Stimulated activated CD4-positive, alpha-beta T cell treated with anti-CD3 and anti-CD28 coated beads, Interleukin-2, amount 100 ng/mL, for 24 hours (primary cell): ENCODE measurements at regions not wholly inside any gene's neighbourhood (a gene's known extent, or its start where the extent isn't known, plus 50 kb on each side); places are given as distances from the start of the nearest gene placed in this dataset.

Source experiments
- DNase-seq, 2 donors: peaks; one replicate each; pipeline ENCODE4 v3.0.0-alpha.2; 2020

DNA sequence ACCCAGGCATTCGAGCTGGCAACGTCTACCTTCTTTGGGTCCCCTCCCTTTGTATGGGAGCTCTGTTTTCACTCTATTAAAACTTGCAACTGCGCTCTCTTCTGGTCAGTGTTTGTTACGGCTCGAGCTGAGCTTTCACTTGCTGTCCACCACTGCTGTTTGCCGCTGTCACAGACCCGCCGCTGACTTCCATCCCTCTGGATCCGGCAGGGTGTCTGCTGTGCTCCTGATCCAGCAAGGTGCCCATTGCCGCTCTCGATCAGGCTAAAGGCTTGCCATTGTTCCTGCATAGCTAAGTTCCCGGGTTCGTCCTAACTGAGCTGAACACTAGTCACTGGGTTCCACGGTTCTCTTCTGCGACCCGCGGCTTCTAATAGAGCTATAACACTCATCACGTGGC, 183.5 kb upstream of the GALNTL6 start:
- no peak for DNase-seq

DNA sequence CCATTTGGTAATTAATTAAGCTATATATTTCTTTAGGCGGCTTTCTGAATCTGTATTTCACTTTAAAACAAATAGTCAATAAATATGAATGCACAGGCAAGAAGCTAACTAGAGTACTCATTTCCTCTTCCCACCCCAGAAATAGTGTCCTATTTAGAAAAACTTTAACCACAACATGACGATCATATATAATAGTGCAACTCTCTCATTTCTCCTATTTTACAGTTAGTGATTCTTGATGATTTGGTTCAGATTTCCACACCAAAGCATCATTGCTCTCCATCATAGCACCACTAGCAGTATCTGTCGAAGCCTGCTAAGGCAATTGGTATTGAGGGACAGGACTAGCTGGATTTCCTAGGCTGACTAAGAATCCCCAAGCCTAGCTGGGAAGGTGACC, 184.0 kb upstream of the GALNTL6 start:
- DNase-seq, result no peak

DNA sequence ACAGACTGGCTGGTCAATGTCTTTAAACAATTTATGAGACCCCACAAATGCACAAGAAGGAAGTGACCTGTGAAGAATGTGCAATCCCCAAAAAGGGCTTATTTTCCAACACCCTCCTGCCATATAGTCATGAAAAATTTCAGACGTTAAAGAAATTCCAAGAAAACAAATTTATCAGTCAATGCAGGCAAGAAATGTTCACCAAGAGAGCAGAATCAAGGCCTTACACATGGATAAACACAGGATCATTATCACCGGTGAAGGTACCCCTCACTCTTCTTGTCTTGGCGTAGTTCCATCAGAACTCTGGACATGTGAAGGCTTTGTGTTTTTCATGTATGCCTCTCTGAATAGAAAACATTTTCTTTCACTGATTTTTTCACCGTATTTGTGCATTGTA, 186.7 kb upstream of the GALNTL6 start:
- no peak for DNase-seq

DNA sequence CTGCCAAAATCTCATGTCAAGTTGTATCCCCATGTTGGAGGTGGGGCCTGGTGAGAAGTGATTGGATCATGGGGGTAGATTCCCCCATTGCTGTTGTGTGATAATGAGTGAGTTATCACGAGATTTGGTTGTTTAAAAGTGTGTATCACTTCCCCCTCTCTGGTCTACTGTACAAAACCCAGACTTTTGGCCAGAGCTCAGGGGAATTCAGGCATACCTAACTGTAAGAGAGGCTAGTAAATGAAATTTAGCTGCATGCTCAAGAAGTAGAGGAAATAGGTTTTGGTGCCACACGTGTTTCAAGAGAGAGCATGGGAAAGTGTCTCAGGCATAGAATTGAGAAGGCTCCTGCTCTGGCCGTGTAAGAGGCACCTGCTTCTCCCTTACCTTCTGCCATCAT, 190.5 kb upstream of the GALNTL6 start:
- no peak for DNase-seq

DNA sequence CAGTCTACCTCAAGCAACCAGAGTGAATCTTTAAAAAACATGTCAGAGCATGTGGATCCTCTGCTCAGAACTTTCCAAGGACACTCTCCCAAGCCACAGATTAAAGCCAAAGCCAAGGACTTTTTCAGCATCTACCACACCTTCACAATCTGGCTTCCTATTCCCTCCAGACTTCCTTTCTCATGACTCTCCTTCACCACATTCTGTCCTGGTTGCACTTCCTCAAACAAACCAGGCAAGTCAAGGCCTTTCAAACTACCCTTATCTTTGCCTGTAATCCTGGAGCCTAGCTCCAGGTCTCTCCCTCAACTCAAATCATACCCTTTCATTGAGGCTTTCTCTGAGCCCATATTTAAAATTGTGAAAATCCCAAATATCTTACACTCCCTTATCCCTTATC, 191.6 kb upstream of the GALNTL6 start:
- DNase-seq, result no peak

DNA sequence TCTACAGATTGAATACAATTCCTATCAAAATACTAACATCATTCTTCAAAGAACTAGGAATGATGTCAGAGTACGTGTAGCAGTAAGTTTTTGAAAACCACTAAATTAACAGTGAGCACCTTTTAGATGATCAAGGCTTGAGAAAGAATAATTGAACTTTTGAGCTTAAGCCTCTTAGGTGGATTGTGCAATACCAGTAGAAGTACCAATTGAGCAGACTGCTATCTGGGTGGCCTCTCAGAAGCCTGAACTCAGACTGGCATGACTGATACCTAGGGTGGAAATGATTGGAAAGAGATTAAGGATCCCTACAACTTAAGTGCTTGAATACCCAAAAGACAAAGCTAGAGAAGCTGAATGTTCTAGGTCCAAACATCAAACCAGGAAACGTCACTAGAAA, 200.3 kb upstream of the GALNTL6 start:
- DNase-seq, result no peak

DNA sequence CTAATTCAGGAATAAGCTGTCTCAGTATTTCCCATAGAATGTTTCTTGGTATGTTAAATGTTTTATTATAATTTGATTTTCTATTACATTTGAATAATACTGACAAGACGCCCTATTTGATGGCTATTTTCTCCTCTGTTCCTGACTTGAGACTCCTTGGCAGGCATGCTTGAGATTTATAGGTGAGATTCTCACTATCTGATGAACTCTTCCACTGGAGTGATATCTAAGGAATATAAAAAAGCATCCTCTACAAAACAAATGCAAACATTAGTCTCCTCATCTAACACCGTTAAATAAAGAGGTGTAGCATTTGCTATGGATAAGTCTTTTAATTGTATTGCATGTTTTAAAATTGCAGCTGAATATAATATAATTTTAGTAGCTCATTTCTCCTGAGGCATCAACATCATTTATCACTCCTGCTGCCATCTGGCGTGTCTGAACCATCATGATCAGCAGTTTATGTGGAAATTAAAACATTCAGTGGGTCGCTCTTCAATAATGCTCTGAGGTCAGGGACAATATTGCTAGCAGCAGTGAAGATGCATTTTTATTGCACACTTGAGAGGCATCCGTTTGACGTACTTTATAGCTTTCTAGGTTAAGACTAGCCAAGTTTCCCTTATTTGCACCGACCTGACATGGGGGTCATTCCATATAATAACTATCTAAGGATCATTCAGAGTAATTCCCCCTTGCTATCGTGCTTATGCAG, 210.4 kb upstream of the GALNTL6 start:
- no peak for DNase-seq

DNA sequence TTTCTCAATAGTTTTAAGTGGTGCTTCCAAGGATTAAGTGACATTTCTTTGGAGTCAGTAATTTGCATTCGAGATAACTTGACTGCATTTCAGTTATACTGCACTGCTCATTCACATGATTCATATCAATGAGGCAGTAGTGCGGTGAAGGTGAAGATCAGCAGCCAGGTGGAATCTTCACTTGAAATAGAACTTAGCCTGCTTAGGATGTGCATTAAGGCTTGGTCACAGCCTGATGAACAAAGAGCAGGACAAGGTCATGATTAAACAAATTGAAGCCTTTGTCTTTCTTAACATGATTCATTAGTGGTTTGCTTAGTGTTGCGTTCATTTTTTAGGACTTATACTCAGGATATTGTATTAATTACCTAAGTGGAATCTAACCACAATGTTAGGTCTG, 212.1 kb upstream of the GALNTL6 start:
- no peak for DNase-seq

DNA sequence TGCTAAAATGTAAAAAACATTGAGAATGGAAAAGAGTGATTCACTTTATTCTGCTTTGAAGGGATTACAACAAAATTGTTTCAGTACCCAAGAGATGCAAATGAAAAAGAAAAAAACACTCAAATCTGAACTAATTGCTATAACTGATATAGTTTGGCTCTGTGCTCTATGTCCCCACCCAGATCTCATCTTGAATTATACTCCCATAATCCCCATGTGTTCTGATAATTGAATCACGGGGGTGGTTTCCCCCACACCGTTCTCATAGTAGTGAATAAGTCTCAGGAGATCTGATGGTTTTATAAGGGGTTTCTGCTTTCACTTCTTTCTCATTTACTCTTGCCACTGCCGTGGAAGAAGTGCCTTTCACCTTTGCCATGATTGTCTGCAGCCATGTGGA, 213.6 kb upstream of the GALNTL6 start:
- no peak for DNase-seq

DNA sequence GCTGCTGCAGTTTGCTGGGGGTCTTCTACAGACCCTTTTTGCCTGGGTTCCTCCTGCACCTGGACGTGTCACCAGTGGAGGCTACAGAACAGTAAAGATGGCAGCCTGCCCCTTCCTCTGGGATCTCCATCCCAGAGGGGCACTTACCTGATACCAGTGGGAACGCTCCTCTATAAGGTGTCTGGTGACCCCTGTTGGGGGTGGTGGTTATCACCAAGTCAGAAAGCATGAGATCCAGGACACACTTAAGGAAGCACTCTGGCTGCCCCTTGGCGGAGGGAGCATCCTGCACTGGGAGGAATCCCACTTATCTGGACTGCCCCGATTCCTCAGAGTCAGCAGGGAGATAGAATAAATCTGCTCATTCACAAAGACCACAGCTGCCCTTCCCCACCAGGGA, 218.9 kb upstream of the GALNTL6 start:
- no peak for DNase-seq

DNA sequence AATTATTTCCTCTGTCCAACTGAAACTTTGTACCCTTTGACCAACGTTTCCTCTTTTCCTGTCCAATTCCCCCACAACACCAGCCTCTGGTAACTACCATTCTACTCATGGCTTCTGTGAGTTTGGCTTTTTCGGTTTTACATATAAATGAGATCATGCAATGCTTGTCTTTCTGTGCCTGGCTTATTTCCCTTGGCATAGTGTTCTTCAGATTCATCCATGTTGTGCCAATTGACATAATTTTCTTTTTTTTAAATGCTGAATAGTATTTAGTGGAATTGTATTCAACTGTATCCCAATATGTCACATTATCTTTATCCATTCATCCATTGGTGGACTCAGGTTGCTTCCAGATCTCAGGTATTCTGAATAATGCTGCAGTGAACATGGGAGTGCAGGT, 222.5 kb upstream of the GALNTL6 start:
- no peak for DNase-seq

DNA sequence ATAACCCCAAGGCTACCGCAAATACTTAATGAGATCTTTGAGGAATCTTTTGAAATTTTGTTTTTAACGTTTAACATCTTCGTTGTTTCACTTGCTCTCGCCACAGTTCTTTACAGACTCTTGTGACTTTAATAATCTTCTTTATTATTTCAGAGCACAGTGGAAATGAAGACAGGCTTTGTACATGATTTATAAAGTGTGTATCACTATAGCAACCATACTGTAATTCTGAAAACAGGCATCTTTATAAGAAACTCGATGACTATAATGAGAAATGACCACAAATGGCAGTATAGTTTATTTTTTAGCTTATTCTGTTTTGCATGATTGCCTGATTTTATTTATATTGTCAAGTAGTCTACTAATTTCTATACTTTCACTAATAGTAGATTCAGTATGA, 224.4 kb upstream of the GALNTL6 start:
- no peak for DNase-seq

DNA sequence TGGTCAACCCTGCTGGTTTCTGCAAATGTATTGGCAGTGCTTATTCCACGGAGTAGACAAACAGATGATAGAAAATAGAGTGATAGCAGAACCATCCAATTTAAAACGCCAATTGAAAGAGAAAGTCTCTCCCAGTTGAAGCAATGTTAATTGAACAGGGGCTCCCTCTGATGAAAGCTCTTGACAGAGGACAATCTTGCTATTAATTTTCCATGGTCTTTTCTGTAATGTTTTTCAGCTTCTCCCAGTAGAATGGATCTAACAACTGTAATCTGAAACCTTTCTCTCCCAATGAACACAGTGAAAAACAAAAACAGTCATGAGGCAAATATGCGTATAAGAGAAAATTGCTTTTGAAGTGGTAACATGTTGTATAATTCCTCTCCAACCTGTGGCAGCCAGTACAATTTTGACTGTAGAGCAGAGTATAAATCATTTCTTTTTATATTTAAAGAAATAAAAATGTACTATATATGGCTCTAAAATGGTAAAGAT, 225.1 kb upstream of the GALNTL6 start:
- no peak for DNase-seq

DNA sequence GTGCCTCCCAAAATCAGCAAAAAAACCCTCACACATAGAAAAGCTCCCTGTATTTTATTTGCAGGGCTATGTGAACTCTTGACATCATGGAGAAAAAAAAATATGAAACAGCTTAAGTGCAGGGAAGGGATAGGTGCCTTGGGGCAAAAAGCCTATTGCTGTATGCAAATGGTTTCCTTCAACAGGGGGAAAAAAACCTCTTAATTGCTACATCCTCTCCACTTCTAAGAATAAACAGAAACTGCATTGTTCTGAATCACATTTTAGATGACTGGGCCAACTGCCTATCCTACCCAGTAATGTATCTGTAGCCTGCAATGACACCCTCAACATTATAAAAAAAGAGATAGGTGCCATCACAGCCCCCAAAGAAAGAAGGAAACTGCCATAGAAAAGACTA, 229.4 kb upstream of the GALNTL6 start:
- no peak for DNase-seq

DNA sequence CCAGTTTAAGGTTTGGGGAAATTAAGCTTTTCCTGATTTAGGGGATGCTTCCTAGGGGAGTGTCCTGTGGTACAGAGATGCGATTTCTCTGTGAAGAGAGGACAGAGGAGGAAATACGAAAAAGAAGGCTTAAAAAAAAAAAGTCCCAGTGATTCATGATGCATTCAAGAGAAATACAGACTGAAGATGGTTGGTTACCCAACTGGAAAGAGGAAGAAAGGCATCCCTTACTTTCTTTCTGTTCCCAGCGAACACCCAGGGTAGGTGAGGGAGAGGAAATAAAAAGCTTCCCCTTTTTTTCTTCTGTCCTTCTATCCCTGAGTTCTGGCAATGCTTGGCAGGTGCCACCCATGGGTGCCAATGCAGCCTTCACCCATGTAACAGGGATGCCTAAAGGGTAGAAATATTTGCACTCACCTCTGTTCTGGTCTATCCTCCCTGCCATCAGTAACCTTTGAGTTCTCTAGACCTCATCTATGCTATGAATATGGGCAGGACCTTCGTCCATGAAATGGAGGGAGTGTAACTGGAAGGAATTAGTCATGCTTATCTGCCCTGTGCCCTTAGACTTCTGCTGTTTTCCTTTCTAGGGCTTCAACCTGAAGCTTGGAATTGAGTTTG, 230.1 kb upstream of the GALNTL6 start:
- DNase-seq, result no peak

DNA sequence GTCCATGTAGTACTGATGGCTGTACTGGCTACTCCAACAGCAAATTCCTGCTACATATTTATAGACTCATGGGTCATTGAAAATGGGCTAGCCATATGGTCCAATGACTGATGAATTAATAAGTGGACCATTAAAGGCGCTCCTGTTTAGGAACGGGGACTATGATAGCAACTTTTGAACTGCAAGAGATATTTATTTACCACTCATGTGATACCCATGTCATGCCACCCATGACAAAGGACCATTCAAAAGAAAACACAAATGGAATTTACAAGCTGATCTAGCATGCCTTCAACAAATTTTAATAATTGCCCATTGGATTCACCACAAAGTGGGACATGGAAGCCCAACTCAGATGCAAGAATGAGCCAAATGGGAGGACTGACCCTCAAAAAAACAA, 240.0 kb upstream of the GALNTL6 start:
- no peak for DNase-seq

DNA sequence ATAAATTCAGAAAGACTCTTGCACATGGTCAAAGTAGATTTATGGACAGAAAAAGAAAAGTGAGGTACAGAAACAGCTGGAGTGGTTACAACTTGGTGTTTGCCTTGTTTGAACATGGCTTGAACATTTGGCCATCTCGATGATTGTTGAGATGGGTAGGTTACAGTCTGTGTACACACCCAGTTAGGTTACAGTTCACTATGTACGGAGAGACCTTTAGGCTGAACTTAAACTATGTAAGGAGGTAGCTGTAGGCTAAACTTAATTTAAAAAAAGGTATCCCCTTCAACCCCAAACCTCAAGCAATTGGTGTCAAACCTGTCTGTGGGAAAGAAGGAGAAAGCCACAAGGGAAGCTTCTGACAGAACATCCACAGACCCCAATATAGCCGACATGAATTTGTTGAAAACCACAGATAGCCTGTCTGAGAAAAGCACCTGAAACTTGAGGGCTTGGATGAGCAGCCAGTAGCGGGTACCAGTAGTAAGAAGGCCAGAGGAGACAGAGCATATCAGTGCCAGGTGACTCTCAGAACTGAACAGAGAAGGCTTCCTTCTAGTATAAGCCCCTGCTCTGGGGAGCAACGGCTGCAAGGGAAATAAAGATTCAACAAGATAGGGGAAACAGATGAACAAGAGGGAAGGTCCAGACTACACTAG, 247.9 kb upstream of the GALNTL6 start:
- DNase-seq, result no peak

DNA sequence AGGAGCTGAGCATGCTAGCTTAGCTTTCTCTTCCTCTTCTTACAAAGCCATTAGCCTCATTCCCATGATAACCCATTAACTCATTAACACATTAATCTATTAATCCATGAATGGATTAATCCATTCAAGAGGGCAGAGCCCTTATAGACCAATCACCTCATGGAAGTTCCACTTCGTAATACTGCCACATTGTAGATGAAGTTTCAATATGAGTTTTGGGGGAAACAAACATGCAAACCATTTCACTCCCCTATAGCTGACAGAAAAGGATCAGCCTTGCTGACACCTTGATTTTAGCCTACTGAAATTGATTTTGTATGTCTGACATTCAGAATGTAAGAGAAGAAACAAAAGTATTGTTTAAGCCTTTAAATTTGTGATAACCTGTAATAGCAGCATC, 251.8 kb upstream of the GALNTL6 start:
- DNase-seq, result no peak

DNA sequence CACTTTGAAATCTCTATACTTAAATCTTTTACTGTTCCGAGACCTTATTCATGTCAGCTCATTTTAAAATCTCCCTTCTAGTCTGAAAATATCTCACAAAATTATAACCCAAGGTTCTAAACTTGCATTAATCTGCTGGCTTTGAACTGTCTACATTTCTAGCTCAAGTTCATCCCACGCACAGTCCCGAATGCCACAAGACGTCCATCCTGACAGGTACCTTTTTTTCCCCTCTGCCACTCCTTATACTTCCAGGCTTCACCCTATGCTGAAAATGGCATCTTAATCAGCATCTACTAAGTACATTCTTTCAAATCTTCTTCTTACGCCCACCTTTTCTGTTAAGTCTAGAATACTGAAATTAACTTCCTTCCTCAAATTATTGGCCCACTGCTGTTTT, 259.2 kb upstream of the GALNTL6 start:
- no peak for DNase-seq

DNA sequence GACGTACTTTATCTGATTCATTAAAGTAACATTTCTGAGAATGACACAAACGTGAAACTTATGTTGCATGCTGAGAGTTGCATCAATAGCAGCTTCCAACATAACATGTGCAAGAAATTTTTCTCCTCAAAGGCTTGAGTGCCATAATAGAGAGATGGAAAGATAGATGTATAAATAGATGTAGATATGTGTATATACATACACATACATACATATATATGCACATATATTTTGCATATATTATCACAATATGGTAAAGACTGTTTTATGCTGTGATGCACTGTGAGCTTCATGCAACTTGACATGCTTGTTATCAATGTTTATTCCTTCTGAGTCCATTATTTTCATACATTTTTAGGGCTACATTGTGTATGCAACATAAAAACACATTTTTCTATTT, 270.6 kb upstream of the GALNTL6 start:
- DNase-seq, result no peak

DNA sequence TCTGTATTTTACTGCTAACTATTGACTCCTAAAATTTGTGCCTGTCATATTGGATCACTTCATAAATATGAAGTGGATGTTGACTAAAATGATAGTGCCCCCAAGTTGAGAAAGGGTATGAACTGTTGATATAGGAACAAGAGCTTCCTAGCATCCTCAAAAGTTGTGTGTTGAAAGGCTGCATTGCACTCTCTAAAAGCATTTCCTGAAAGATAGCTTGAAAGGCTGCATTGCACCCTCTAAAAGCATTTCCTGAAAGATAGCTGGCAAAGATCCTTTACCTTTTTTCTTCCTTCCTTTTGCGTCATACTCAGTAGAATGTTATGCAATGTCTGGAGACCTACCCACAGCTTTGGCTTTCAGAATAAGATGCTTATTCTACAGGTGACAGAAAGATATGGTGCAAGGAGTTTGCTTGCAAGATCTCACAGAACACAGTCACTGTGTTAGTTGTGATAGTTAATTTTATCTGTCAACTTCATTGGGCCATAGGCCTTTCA, 274.6 kb upstream of the GALNTL6 start:
- DNase-seq, result no peak

DNA sequence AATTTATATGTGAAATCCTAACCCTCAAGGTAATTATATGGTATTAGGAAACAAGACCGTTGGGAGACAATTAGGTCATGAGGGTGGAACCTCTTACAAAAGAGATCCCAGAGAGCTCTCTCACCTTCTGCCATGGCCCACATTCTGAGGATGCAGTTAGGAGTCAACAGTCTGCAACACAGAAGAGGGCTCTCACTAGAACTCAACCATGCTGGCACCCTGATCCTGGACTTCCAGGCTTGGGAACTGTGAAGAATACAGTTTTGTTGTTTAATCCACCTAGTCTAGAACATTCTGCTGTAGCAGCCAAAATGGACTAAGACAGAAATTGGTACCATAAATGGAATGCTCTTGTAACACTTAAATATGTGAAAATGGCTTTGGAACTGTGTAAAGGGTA, 278.8 kb upstream of the GALNTL6 start:
- DNase-seq, result no peak

DNA sequence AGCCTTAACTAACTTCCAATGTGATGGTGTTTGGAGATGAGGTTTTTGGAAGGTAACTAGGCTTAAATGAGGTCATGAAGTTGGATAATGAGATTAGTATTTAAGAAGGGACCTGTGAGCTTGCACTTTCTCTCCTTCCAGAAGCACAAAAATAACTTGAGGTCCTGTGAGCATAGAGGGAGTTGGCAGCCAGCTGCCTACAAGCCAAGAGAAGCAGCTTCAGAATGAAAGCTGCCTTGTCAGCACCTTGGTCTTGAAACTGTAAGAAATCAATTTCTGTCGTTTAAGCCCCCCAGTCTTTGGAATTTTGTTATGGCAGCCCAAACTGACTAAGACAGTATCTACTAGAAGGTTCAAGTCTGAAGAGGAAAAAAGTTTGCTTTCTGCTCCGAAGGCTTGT, 280.2 kb upstream of the GALNTL6 start:
- no peak for DNase-seq

DNA sequence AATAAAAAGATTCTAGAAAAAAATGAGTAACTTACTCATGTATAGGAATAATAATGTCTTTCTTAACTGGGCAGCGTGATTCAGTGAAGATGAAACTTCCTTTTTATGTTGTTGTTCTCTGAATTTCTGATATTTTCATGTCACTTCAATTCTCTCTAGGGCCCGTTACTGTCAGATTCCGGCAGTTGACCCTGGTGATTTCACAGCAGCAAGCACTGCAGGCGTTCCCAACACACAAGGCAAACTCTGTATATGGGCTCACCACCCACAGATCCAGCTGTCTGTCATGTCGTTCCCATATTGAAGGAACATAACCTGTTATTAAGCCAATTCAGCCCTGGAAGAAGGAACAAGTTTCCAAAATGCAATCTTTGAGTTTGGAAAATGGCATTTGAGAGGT, 288.3 kb upstream of the GALNTL6 start:
- no peak for DNase-seq
